SK-N-MC (cell line): ENCODE measurements at regions not wholly inside any gene's neighbourhood (a gene's known extent, or its start where the extent isn't known, plus 50 kb on each side); places are given as distances from the start of the nearest gene placed in this dataset.

Experiments used
- EZH2 ChIP-seq: fragments of 200-600 bp; sonication (generic); IDR thresholded peaks from one replicate; pipeline ENCODE4 v1.6.1; 2017; ENCODE audit warnings: antibody characterized with exemption
- FOXP2 ChIP-seq: optimal IDR thresholded peaks from 2 replicates; pipeline ENCODE3; 2011; ENCODE audit warnings: mild to moderate bottlenecking, moderate library complexity; ENCODE audit not compliant: insufficient read depth; ENCODE audit errors: extremely low read length, control extremely low read depth
- POLR2AphosphoS5 ChIP-seq: IDR thresholded peaks from 2 replicates; pipeline ENCODE4 v1.6.1; 2012; ENCODE audit warnings: mild to moderate bottlenecking, low read depth, low read length, borderline replicate concordance

GRCh38 chr9:86749161-86749893 lies 198.0 kb downstream of the GAS1 start:
- TF ChIP-seq POLR2AphosphoS5 = no peak
- TF ChIP-seq EZH2 = no peak
- no peak for TF ChIP-seq FOXP2
